Body of pancreas (tissue), 4 donors: ENCODE measurements at regions not wholly inside any gene's neighbourhood (a gene's known extent, or its start where the extent isn't known, plus 50 kb on each side); places are given as distances from the start of the nearest gene placed in this dataset.

ENCODE experiments used
- CTCF ChIP-seq, 7 experiments: fragments of 450-650 bp in 4 of 7; fragments of 200-600 bp in 3 of 7; sonication (generic) in 3 of 7; IDR thresholded peaks; one replicate each; pipeline ENCODE4 v1.5.1; 2016 to 2019; ENCODE audit warnings: antibody characterized with exemption in 7 of 7
- POLR2A ChIP-seq, 3 donors: fragments of 450-650 bp; IDR thresholded peaks; one replicate each; pipeline ENCODE4 v1.6.1; 2016; ENCODE audit warnings: antibody characterized with exemption in 3 of 3, mild to moderate bottlenecking in 2 of 3

- TF ChIP-seq CTCF (IDR thresholded peaks at IDR 0.05): no peak
- TF ChIP-seq POLR2A (IDR thresholded peaks at IDR 0.05): no peak
Measured at GRCh38 chr5:24737163-24737562, 92.4 kb upstream of the CDH10 start.
